HCEC 1CT (cell line): ENCODE measurements at regions not wholly inside any gene's neighbourhood (a gene's known extent, or its start where the extent isn't known, plus 50 kb on each side); places are given as distances from the start of the nearest gene placed in this dataset.
"Not testable (repeated sequence)": the region's sequence is repeated elsewhere in the genome, so short reads cannot be mapped to it uniquely, and the experiment has no call there.

Experiments
- DNase-seq: peaks from one replicate; pipeline ENCODE4 v3.0.0-alpha.2; 2017

GRCh38 chr12:68984796-68985573, 52.0 kb upstream of the CPM start:
- DNase-seq = no peak

- DNase-seq = not testable (repeated sequence)
Measured at GRCh38 chr12:68997526-68997925, 64.6 kb upstream of the CPM start.

- DNase-seq = no peak
Measured at GRCh38 chr12:68998041-68998440, 65.1 kb upstream of the CPM start.

- no peak for DNase-seq
Measured at GRCh38 chr12:69000074-69000473, 67.1 kb upstream of the CPM start.

- DNase-seq = peak; percentile 31
Measured at GRCh38 chr12:69000540-69001243, 67.7 kb upstream of the CPM start.

- no peak for DNase-seq
Measured at GRCh38 chr12:69001251-69001650, 68.3 kb upstream of the CPM start.

GRCh38 chr12:69002969-69003368, 70.0 kb upstream of the CPM start:
- no peak for DNase-seq

- no peak for DNase-seq
Measured at GRCh38 chr12:69003991-69004390, 71.0 kb upstream of the CPM start.

- peak; percentile 86 for DNase-seq
Measured at GRCh38 chr12:69007101-69007854, 74.3 kb upstream of the CPM start.

- no peak for DNase-seq
Measured at GRCh38 chr12:69007855-69008351, 74.9 kb upstream of the CPM start.

- DNase-seq = peak; percentile 48
Measured at GRCh38 chr12:69008520-69008919, 75.5 kb upstream of the CPM start.

GRCh38 chr12:69014047-69014446, 81.1 kb upstream of the CPM start:
- no peak for DNase-seq

- DNase-seq = no peak
Measured at GRCh38 chr12:69015017-69015416, 82.0 kb upstream of the CPM start.

- no peak for DNase-seq
Measured at GRCh38 chr12:69015831-69016230, 82.9 kb upstream of the CPM start.

GRCh38 chr12:69019082-69019481, 86.1 kb upstream of the CPM start:
- no peak for DNase-seq

GRCh38 chr12:69019910-69020309, 86.9 kb upstream of the CPM start:
- no peak for DNase-seq

- DNase-seq = no peak
Measured at GRCh38 chr12:69022674-69023073, 89.7 kb upstream of the CPM start.

GRCh38 chr12:69023840-69024239, 90.9 kb upstream of the CPM start:
- DNase-seq = no peak

GRCh38 chr12:69024413-69024812, 91.4 kb upstream of the CPM start:
- DNase-seq = no peak

GRCh38 chr12:69024907-69025306, 91.9 kb upstream of the CPM start:
- DNase-seq = peak; percentile 54

- DNase-seq = no peak
Measured at GRCh38 chr12:69026336-69026735, 93.4 kb upstream of the CPM start.

GRCh38 chr12:69027411-69027881, 94.5 kb upstream of the CPM start:
- peak; percentile 56 for DNase-seq

GRCh38 chr12:69028941-69029729, 96.2 kb upstream of the CPM start:
- DNase-seq = peak; percentile 28
